ENCODE measurements at regions not wholly inside any gene's neighbourhood (a gene's known extent, or its start where the extent isn't known, plus 50 kb on each side); places are given as distances from the start of the nearest gene placed in this dataset.

DNA sequence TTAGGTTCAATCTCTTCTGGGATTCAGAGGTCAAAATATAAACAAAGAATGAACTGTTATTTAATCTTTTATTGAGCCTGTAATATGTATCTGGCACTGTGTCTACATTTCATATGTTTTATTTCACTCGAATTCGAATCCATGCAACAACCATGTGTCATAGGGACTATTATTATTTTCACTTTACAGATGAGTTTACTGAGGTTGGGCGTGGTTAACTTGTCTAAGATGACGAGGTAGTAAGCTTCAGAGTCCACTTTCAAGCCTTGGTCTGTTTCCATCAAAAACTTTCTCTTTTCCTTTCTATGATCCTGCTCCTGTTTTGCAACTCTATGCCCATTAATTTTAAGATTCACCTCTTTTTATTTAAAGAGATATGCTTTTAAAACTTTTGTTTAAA lies 55.2 kb upstream of the DMAC1 start:
- no peaks in the 10 kb centered on the region for H3K9me3 Mint-ChIP-seq
- peaks cover 3% of the 10 kb centered on the region for H3K27me3 Mint-ChIP-seq
- H3K4me3 Mint-ChIP-seq, result no peak overlapping the region
- no peak for DNase-seq (ENCODE audit: extremely low spot score, unreplicated experiment)
- TF ChIP-seq, protein P1, sequence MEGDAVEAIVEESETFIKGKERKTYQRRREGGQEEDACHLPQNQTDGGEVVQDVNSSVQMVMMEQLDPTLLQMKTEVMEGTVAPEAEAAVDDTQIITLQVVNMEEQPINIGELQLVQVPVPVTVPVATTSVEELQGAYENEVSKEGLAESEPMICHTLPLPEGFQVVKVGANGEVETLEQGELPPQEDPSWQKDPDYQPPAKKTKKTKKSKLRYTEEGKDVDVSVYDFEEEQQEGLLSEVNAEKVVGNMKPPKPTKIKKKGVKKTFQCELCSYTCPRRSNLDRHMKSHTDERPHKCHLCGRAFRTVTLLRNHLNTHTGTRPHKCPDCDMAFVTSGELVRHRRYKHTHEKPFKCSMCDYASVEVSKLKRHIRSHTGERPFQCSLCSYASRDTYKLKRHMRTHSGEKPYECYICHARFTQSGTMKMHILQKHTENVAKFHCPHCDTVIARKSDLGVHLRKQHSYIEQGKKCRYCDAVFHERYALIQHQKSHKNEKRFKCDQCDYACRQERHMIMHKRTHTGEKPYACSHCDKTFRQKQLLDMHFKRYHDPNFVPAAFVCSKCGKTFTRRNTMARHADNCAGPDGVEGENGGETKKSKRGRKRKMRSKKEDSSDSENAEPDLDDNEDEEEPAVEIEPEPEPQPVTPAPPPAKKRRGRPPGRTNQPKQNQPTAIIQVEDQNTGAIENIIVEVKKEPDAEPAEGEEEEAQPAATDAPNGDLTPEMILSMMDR (conservative IDR thresholded peaks at IDR 0.05), result no peak
- H3K4me1 Mint-ChIP-seq (ENCODE audit: unreplicated experiment), result peaks cover 3% of the 10 kb centered on the region
- H3K27ac Mint-ChIP-seq, result no peak overlapping the region
- H3K36me3 Mint-ChIP-seq, result no peaks in the 10 kb centered on the region

All from type B pancreatic cell (in vitro differentiated cells).